Endothelial cell of umbilical vein (primary cell): ENCODE measurements at regions not wholly inside any gene's neighbourhood (a gene's known extent, or its start where the extent isn't known, plus 50 kb on each side); places are given as distances from the start of the nearest gene placed in this dataset.

ENCODE experiments used
- BruUV-seq: library from RNA; stranded (reverse); fragments of 400-500 nt; replicated peaks from 2 replicates; lab custom pipeline; 2021; lab: Mats Ljungman, UMichigan
- CTCF ChIA-PET: fragments of 300-600, 350-600 bp; sonication (Branson Sonifier 250); formaldehyde crosslinking; loops from one replicate; lab custom pipeline; 2021; ENCODE audit warnings: antibody characterized with exemption, inconsistent platforms; lab: Charles Lee
- POLR2A ChIA-PET: fragments of 300-600, 350-600 bp; sonication (Branson Sonifier 250); formaldehyde crosslinking; loops from one replicate; lab custom pipeline; 2021; ENCODE audit warnings: antibody characterized with exemption, inconsistent platforms; lab: Charles Lee
- DNase-seq: peaks from one replicate; pipeline ENCODE4 v3.0.0-alpha.2; 2011; ENCODE audit warnings: low read depth, low spot score
- FAIRE-seq: peaks from 2 replicates; lab custom pipeline; 2011; peaks lifted over from hg19 to GRCh38; lab: Jason Lieb, UNC
- H2AFZ ChIP-seq: 2 replicates; pipeline ENCODE4 v1.6.0; 2012; ENCODE audit warnings: low read depth, low read length, control low read depth, inconsistent platforms
- H3K27ac ChIP-seq: 2 replicates; pipeline ENCODE4 v1.5.1; 2011; ENCODE audit warnings: low read depth, mild to moderate bottlenecking, control low read depth, low read length, moderate library complexity; ENCODE audit not compliant: insufficient read depth
- H3K27me3 ChIP-seq, 2 experiments: 2 replicates each; pipeline versions ENCODE4 v1.6.0 to v1.6.1; 2011; ENCODE audit warnings: low read length in 2 of 2, mixed read lengths in 1 of 2; ENCODE audit not compliant: control insufficient read depth in 2 of 2, insufficient read depth in 2 of 2
- H3K36me3 ChIP-seq, 2 experiments: 2 replicates in 1 of 2; 3 replicates in 1 of 2; pipeline ENCODE4 v1.5.1; 2011; ENCODE audit warnings: low read length in 2 of 2, mild to moderate bottlenecking in 1 of 2, moderate library complexity in 1 of 2; ENCODE audit not compliant: control insufficient read depth in 2 of 2, insufficient read depth in 2 of 2; ENCODE audit errors: extremely low read depth in 1 of 2
- H3K4me1 ChIP-seq: 3 replicates; pipeline ENCODE4 v1.5.1; 2011; ENCODE audit warnings: mild to moderate bottlenecking, low read length; ENCODE audit not compliant: control insufficient read depth, insufficient read depth; ENCODE audit errors: extremely low read depth
- H3K4me2 ChIP-seq: 2 replicates; pipeline ENCODE4 v1.6.1; 2011; ENCODE audit warnings: low read length, control low read depth, mixed read lengths; ENCODE audit not compliant: insufficient read depth
- H3K4me3 ChIP-seq, 3 experiments: fragments of 200-600 bp in 1 of 3; sonication (generic), shearing (Covaris generic) in 1 of 3; replicated peaks in 1 of 3; 2 replicates each; pipeline ENCODE4 v1.5.1; 2011 to 2016; ENCODE audit warnings: control low read depth in 3 of 3, low read length in 3 of 3, mild to moderate bottlenecking in 2 of 3, inconsistent platforms in 1 of 3, low read depth in 1 of 3, moderate library complexity in 1 of 3; ENCODE audit not compliant: insufficient read depth in 1 of 3
- H3K79me2 ChIP-seq: 2 replicates; pipeline ENCODE4 v1.6.0; 2012; ENCODE audit warnings: low read length, inconsistent platforms; ENCODE audit not compliant: control insufficient read depth, insufficient read depth
- H3K9ac ChIP-seq: replicated peaks from 2 replicates; pipeline ENCODE3; 2011; ENCODE audit warnings: low read length, control low read depth; ENCODE audit not compliant: insufficient read depth; ENCODE audit errors: extremely low read depth
- H3K9me1 ChIP-seq: replicated peaks from 3 replicates; pipeline ENCODE4 v1.6.0; 2011; ENCODE audit warnings: mild to moderate bottlenecking, low read length; ENCODE audit not compliant: control insufficient read depth, insufficient read depth; ENCODE audit errors: extremely low read depth
- H3K9me3 ChIP-seq: replicated peaks from 2 replicates; pipeline ENCODE4 v1.5.1; 2012; ENCODE audit warnings: low read length, inconsistent platforms; ENCODE audit not compliant: control insufficient read depth, insufficient read depth
- H4K20me1 ChIP-seq: replicated peaks from 2 replicates; pipeline ENCODE3; 2011; ENCODE audit warnings: mild to moderate bottlenecking, low read length; ENCODE audit not compliant: control insufficient read depth, insufficient read depth; ENCODE audit errors: extremely low read depth
- EZH2 ChIP-seq: IDR thresholded peaks from 2 replicates; pipeline ENCODE4 v1.6.1; 2012; ENCODE audit warnings: borderline replicate concordance, low read depth, mild to moderate bottlenecking, moderate library complexity, low read length, inconsistent platforms; ENCODE audit not compliant: severe bottlenecking
- FOS ChIP-seq: IDR thresholded peaks from 2 replicates; pipeline ENCODE4 v1.6.1; 2011; ENCODE audit warnings: mild to moderate bottlenecking, low read length, moderate library complexity, borderline replicate concordance; ENCODE audit not compliant: insufficient read depth
- GATA2 ChIP-seq: IDR thresholded peaks from 2 replicates; pipeline ENCODE4 v1.7.0; 2011; ENCODE audit warnings: low read depth, mild to moderate bottlenecking, moderate library complexity, mixed read lengths, low read length; ENCODE audit not compliant: insufficient read length, insufficient read depth
- JUN ChIP-seq: IDR thresholded peaks from 2 replicates; pipeline ENCODE4 v1.6.1; 2011; ENCODE audit warnings: borderline replicate concordance, low read depth; ENCODE audit not compliant: insufficient read length, insufficient read depth
- MYC ChIP-seq: IDR thresholded peaks from one replicate; pipeline ENCODE4 v1.6.1; 2011; ENCODE audit warnings: mild to moderate bottlenecking, low read depth, low read length
- POLR2A ChIP-seq: IDR thresholded peaks from 2 replicates; pipeline ENCODE4 v1.6.1; 2012; ENCODE audit warnings: low read depth, mild to moderate bottlenecking, control low read depth, low read length
- POLR2AphosphoS5 ChIP-seq: IDR thresholded peaks from 2 replicates; pipeline ENCODE4 v1.6.1; 2012; ENCODE audit warnings: low read depth, mild to moderate bottlenecking, control low read depth, low read length, moderate library complexity; ENCODE audit not compliant: insufficient read depth
- dilution Hi-C: fragments of 300-500 bp; cut with MboI; formaldehyde crosslinking; loops from one replicate; pipeline ENCODE4 v1.15.0; 2019; ENCODE audit warnings: low sequenced_read_pairs; ENCODE audit not compliant: extremely low pct_ligation_motif_present
- intact Hi-C: fragments of 100-400 bp; cut with micrococcal nuclease; formaldehyde crosslinking; loops from one replicate; pipeline ENCODE4 v1.10.0; 2022
- TF ChIP-seq, protein P1 (sequence below), 2 donors: IDR thresholded peaks; 1 replicate in 1 of 2; 2 replicates in 1 of 2; pipeline ENCODE4 v1.5.1; 2011; ENCODE audit warnings: low read length in 2 of 2, mild to moderate bottlenecking in 2 of 2, moderate library complexity in 2 of 2, control low read depth in 1 of 2, inconsistent platforms in 1 of 2, low read depth in 1 of 2; ENCODE audit not compliant: insufficient read depth in 1 of 2; ENCODE audit errors: extremely low read depth in 1 of 2
- TF ChIP-seq, protein P2 (sequence below): IDR thresholded peaks from 2 replicates; pipeline ENCODE4 v1.6.1; 2011; ENCODE audit not compliant: insufficient read depth, insufficient read length

DNA sequence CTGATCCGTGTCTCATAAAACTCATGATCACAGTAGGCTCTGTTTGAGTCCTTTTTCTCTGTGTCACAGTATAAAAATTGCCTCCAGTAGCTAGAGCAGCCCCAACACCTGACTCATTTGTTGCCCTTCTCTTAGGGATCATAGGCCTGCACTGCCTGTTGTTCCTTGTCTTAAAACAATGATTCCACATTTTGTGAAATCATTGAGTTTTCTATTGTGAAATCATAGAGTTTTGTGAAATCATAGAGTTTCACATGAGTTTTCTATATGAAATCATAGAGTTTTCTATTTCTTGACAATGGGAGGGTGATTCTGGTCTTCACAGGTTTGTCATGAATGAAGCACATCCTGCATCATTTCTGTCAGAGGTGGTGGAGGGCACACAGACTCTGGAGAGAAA is 239.9 kb downstream of the GASK1B start:
- Histone ChIP-seq H4K20me1 (no peaks in the 10 kb centered on the region), H3K27ac (no peak overlapping the region), H3K36me3 (no peaks in the 10 kb centered on the region), H3K9me3 (no peaks in the 10 kb centered on the region), H3K4me2 (no peak overlapping the region), H3K27me3 (no peaks in the 10 kb centered on the region), H3K9ac (no peak overlapping the region), H3K9me1 (no peaks in the 10 kb centered on the region), H3K4me3 (no peak overlapping the region), H3K79me2 (no peaks in the 10 kb centered on the region), H3K4me1 (no peaks in the 10 kb centered on the region), H2AFZ (no peak overlapping the region)
- TF ChIP-seq JUN, result no peak
- TF ChIP-seq POLR2A, result no peak
- TF ChIP-seq FOS, result no peak
- TF ChIP-seq, protein P1, sequence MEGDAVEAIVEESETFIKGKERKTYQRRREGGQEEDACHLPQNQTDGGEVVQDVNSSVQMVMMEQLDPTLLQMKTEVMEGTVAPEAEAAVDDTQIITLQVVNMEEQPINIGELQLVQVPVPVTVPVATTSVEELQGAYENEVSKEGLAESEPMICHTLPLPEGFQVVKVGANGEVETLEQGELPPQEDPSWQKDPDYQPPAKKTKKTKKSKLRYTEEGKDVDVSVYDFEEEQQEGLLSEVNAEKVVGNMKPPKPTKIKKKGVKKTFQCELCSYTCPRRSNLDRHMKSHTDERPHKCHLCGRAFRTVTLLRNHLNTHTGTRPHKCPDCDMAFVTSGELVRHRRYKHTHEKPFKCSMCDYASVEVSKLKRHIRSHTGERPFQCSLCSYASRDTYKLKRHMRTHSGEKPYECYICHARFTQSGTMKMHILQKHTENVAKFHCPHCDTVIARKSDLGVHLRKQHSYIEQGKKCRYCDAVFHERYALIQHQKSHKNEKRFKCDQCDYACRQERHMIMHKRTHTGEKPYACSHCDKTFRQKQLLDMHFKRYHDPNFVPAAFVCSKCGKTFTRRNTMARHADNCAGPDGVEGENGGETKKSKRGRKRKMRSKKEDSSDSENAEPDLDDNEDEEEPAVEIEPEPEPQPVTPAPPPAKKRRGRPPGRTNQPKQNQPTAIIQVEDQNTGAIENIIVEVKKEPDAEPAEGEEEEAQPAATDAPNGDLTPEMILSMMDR (IDR thresholded peaks at IDR 0.05; ENCODE audit: extremely low read depth in 1 of 2, insufficient read depth in 1 of 2, low read depth in 1 of 2, low read length in 2 of 2), result no peak
- no peak for TF ChIP-seq POLR2AphosphoS5
- TF ChIP-seq, protein P2, sequence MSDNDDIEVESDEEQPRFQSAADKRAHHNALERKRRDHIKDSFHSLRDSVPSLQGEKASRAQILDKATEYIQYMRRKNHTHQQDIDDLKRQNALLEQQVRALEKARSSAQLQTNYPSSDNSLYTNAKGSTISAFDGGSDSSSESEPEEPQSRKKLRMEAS, result no peak
- POLR2A ChIA-PET, result no interaction called here
- CTCF ChIA-PET, result no interaction called here
- BruUV-seq, result no TSS peak
- DNase-seq (no peak), FAIRE-seq (no peak)
- dilution Hi-C loops, result no loop called here
- intact Hi-C loops, result no loop called here

DNA sequence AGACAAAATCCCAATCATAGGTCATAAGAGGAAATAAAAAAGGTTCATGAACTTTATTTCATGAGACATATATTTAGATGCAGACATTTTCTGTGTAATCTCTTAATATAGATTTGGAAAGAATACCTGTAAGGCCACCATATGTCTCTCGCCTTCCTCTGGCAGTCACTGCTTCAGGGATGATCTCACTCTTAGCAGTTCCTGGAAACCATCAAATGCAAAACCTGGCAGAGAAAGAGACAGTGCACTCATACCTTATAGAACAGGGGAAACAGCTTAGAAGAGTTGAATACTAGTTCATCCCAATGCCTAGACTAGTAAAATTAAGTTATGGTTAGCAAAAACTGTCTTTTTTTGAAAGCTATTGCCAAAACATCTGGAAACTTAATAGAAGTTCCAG is 243.3 kb downstream of the GASK1B start:
- DNase-seq (no peak), FAIRE-seq (no peak)
- POLR2A ChIA-PET, result no interaction called here
- dilution Hi-C loops (no loop called here), intact Hi-C loops (no loop called here)
- no TSS peak for BruUV-seq
- no peaks in the 10 kb centered on the region for H3K79me2 ChIP-seq
- H3K27me3 ChIP-seq, result no peaks in the 10 kb centered on the region
- no peak overlapping the region for H3K9ac ChIP-seq
- H3K36me3 ChIP-seq, result no peaks in the 10 kb centered on the region
- H3K4me2 ChIP-seq, result no peak overlapping the region
- H3K27ac ChIP-seq, result no peak overlapping the region
- H3K9me1 ChIP-seq, result no peaks in the 10 kb centered on the region
- CTCF ChIA-PET, result no interaction called here
- H2AFZ ChIP-seq, result no peak overlapping the region
- no peak overlapping the region for H3K4me3 ChIP-seq
- H4K20me1 ChIP-seq, result no peaks in the 10 kb centered on the region
- H3K4me1 ChIP-seq, result no peaks in the 10 kb centered on the region
- TF ChIP-seq, protein P2, result no peak
- no peak for TF ChIP-seq POLR2AphosphoS5
- TF ChIP-seq MYC, result no peak
- no peak for TF ChIP-seq JUN
- TF ChIP-seq POLR2A, result no peak
- TF ChIP-seq GATA2, result no peak
- TF ChIP-seq EZH2, result no peak
- TF ChIP-seq, protein P1 (IDR thresholded peaks at IDR 0.05; ENCODE audit: extremely low read depth in 1 of 2, insufficient read depth in 1 of 2, low read depth in 1 of 2, low read length in 2 of 2), result no peak
- TF ChIP-seq FOS, result no peak
- no peaks in the 10 kb centered on the region for H3K9me3 ChIP-seq
